HUES6 (cell line): ENCODE measurements at regions not wholly inside any gene's neighbourhood (a gene's known extent, or its start where the extent isn't known, plus 50 kb on each side); places are given as distances from the start of the nearest gene placed in this dataset.

Experiments
- H3K27ac ChIP-seq: 2 replicates; pipeline ENCODE4 v1.7.0; 2013; ENCODE audit warnings: low read depth, mild to moderate bottlenecking, low read length, inconsistent platforms
- H3K27me3 ChIP-seq: 2 replicates; pipeline ENCODE4 v1.6.1; 2013; ENCODE audit warnings: low read length; ENCODE audit not compliant: control insufficient read depth, insufficient read depth
- H3K36me3 ChIP-seq: 2 replicates; pipeline ENCODE4 v1.6.1; 2013; ENCODE audit warnings: low read length; ENCODE audit not compliant: control insufficient read depth, insufficient read depth
- H3K4me1 ChIP-seq: 2 replicates; pipeline ENCODE4 v1.6.1; 2013; ENCODE audit warnings: low read length; ENCODE audit not compliant: control insufficient read depth, insufficient read depth
- H3K4me3 ChIP-seq: 2 replicates; pipeline ENCODE4 v1.5.1; 2013; ENCODE audit warnings: low read depth, low read length
- H3K9ac ChIP-seq: one replicate; pipeline ENCODE4 v1.6.1; 2013; ENCODE audit warnings: mild to moderate bottlenecking, low read length
- H3K9me3 ChIP-seq: 2 replicates; pipeline ENCODE4 v1.6.1; 2013; ENCODE audit warnings: low read depth, low read length; ENCODE audit not compliant: control insufficient read depth, insufficient read depth

- Histone ChIP-seq H3K27me3 (no peaks in the 10 kb centered on the region), H3K9me3 (peaks cover 4% of the 10 kb centered on the region; the same call in 1 of the 2 replicates)
Observed at GRCh38 chr19:30762651-30763050, 390.5 kb downstream of the ZNF536 start.

GRCh38 chr19:30760014-30760413, 387.8 kb downstream of the ZNF536 start:
- peaks cover 4% of the 10 kb centered on the region; the same call in 1 of the 2 replicates for H3K9me3 ChIP-seq
- H3K4me3 ChIP-seq: no peak overlapping the region
- no peaks in the 10 kb centered on the region for H3K36me3 ChIP-seq
- H3K9ac ChIP-seq: no peak overlapping the region
- no peaks in the 10 kb centered on the region for H3K27me3 ChIP-seq
- no peak overlapping the region for H3K27ac ChIP-seq
- no peaks in the 10 kb centered on the region for H3K4me1 ChIP-seq

More at GRCh38 chr19:30762651-30763050, 390.5 kb downstream of the ZNF536 start:
- no peaks in the 10 kb centered on the region for H3K36me3 ChIP-seq
- no peak overlapping the region for H3K4me3 ChIP-seq
- H3K4me1 ChIP-seq: no peaks in the 10 kb centered on the region
- no peak overlapping the region for H3K27ac ChIP-seq
- no peak overlapping the region for H3K9ac ChIP-seq

- Histone ChIP-seq H3K27ac (no peak overlapping the region), H3K9me3 (no peaks in the 10 kb centered on the region), H3K4me3 (no peak overlapping the region), H3K4me1 (no peaks in the 10 kb centered on the region), H3K36me3 (no peaks in the 10 kb centered on the region), H3K27me3 (no peaks in the 10 kb centered on the region), H3K9ac (no peak overlapping the region)
Observed at GRCh38 chr19:30757837-30758617, 385.8 kb downstream of the ZNF536 start.

- Histone ChIP-seq H3K9ac (no peak overlapping the region), H3K36me3 (no peaks in the 10 kb centered on the region), H3K27me3 (no peaks in the 10 kb centered on the region), H3K4me1 (no peaks in the 10 kb centered on the region), H3K4me3 (no peak overlapping the region), H3K27ac (no peak overlapping the region), H3K9me3 (no peaks in the 10 kb centered on the region)
Observed at GRCh38 chr19:30757104-30757836, 385.1 kb downstream of the ZNF536 start.

GRCh38 chr19:30755581-30755980, 383.4 kb downstream of the ZNF536 start:
- Histone ChIP-seq H3K4me1 (no peaks in the 10 kb centered on the region), H3K27ac (no peak overlapping the region), H3K9ac (no peak overlapping the region), H3K36me3 (no peaks in the 10 kb centered on the region), H3K9me3 (no peaks in the 10 kb centered on the region), H3K27me3 (no peaks in the 10 kb centered on the region), H3K4me3 (no peak overlapping the region)

- H3K9ac ChIP-seq: no peak overlapping the region
- H3K27me3 ChIP-seq: no peaks in the 10 kb centered on the region
- H3K4me3 ChIP-seq: no peak overlapping the region
- H3K4me1 ChIP-seq: no peaks in the 10 kb centered on the region
- H3K9me3 ChIP-seq: peaks cover 6% of the 10 kb centered on the region; the same call in 1 of the 2 replicates
- H3K27ac ChIP-seq: no peak overlapping the region
- no peaks in the 10 kb centered on the region for H3K36me3 ChIP-seq
Observed at GRCh38 chr19:30754162-30754561, 382.0 kb downstream of the ZNF536 start.

GRCh38 chr19:30752876-30753275, 380.7 kb downstream of the ZNF536 start:
- H3K9me3 ChIP-seq: peaks cover 6% of the 10 kb centered on the region; the same call in 1 of the 2 replicates
- no peak overlapping the region for H3K4me3 ChIP-seq
- H3K9ac ChIP-seq: no peak overlapping the region
- no peak overlapping the region for H3K27ac ChIP-seq
- no peaks in the 10 kb centered on the region for H3K36me3 ChIP-seq
- H3K4me1 ChIP-seq: no peaks in the 10 kb centered on the region
- H3K27me3 ChIP-seq: no peaks in the 10 kb centered on the region

- no peak overlapping the region for H3K4me3 ChIP-seq
- no peaks in the 10 kb centered on the region for H3K27me3 ChIP-seq
- no peaks in the 10 kb centered on the region for H3K36me3 ChIP-seq
- no peak overlapping the region for H3K27ac ChIP-seq
- H3K4me1 ChIP-seq: no peaks in the 10 kb centered on the region
- no peak overlapping the region for H3K9ac ChIP-seq
- H3K9me3 ChIP-seq: peaks cover 6% of the 10 kb centered on the region; the same call in 1 of the 2 replicates
Observed at GRCh38 chr19:30752201-30752600, 380.0 kb downstream of the ZNF536 start.

GRCh38 chr19:30745476-30745985, 373.3 kb downstream of the ZNF536 start:
- no peak overlapping the region for H3K27ac ChIP-seq
- no peaks in the 10 kb centered on the region for H3K36me3 ChIP-seq
- H3K4me1 ChIP-seq: no peaks in the 10 kb centered on the region
- H3K9me3 ChIP-seq: peaks cover 6% of the 10 kb centered on the region; the same call in 1 of the 2 replicates
- no peak overlapping the region for H3K4me3 ChIP-seq
- no peak overlapping the region for H3K9ac ChIP-seq
- no peaks in the 10 kb centered on the region for H3K27me3 ChIP-seq

GRCh38 chr19:30744741-30745475, 372.7 kb downstream of the ZNF536 start:
- no peaks in the 10 kb centered on the region for H3K27me3 ChIP-seq
- H3K4me1 ChIP-seq: no peaks in the 10 kb centered on the region
- H3K9me3 ChIP-seq: peaks cover 2% of the 10 kb centered on the region; the same call in 1 of the 2 replicates
- H3K4me3 ChIP-seq: no peak overlapping the region
- H3K36me3 ChIP-seq: no peaks in the 10 kb centered on the region
- no peak overlapping the region for H3K9ac ChIP-seq
- no peak overlapping the region for H3K27ac ChIP-seq
